ENCODE measurements at regions not wholly inside any gene's neighbourhood (a gene's known extent, or its start where the extent isn't known, plus 50 kb on each side); places are given as distances from the start of the nearest gene placed in this dataset.

DNA sequence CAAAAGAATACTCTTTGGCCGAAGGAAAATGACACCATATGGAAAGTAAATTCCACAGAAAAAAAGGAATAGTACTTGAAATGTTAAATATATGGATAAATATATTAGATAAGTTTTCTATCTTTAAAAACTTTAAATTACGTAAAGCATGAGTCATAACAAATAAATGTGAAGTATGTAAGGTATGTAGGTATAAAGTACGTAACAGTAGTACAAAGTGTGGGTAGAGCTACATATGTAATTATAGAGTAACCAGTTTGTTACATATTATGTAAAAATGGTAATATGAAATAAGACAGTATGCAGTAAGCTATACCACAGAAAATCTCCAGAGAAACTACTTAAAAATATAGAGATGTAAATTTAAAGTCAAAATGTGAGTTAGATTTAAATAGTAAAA, 582.3 kb upstream of the CHORDC1 start:
- H3K79me1 ChIP-seq (ENCODE audit: low read depth in 1 of 2, low read length in 2 of 2) = no peaks in the 10 kb centered on the region
- POLR2A ChIA-PET (ENCODE audit: unreplicated experiment) = no interaction called here

More for the DNA sequence above, 582.3 kb upstream of the CHORDC1 start:
- Histone ChIP-seq H3K9me3 (ENCODE audit: control insufficient read depth, insufficient read depth, low read length) (peaks cover 7% of the 10 kb centered on the region), H2AK9ac (replicated peaks; ENCODE audit: low read depth, low read length, poor library complexity) (no peak overlapping the region), H2BK120ac (ENCODE audit: low read depth, low read length) (no peak overlapping the region), H4K8ac (ENCODE audit: low read depth in 2 of 2, low read length in 2 of 2) (no peak overlapping the region), H2BK15ac (ENCODE audit: low read depth, low read length) (no peak overlapping the region), H3K4ac (ENCODE audit: low read depth, low read length) (no peak overlapping the region), H2AFZ (replicated peaks; ENCODE audit: low read length, poor library complexity) (no peak overlapping the region), H3K4me3 (ENCODE audit: insufficient read depth, low read depth, low read length) (no peak overlapping the region), H4K5ac (ENCODE audit: low read depth, low read length) (no peak overlapping the region), H2AK5ac (ENCODE audit: low read depth, low read length) (no peak overlapping the region), H3K9me1 (ENCODE audit: insufficient read depth, low read length) (no peaks in the 10 kb centered on the region), H2BK20ac (ENCODE audit: low read depth, low read length) (no peak overlapping the region), H3K23ac (ENCODE audit: low read depth, low read length) (no peak overlapping the region), H3K9ac (ENCODE audit: low read depth, low read length) (no peak overlapping the region), H4K91ac (ENCODE audit: insufficient read depth, low read depth, low read length) (no peak overlapping the region), H3K27ac (ENCODE audit: insufficient read depth, low read length) (no peak overlapping the region), H4K20me1 (ENCODE audit: insufficient read depth, low read length) (no peaks in the 10 kb centered on the region), H3K4me1 (ENCODE audit: control insufficient read depth, insufficient read depth, low read length) (no peaks in the 10 kb centered on the region), H3K36me3 (ENCODE audit: control insufficient read depth, insufficient read depth, low read length) (no peaks in the 10 kb centered on the region), H2BK5ac (ENCODE audit: low read depth, low read length, poor library complexity, severe bottlenecking) (no peak overlapping the region), H3K27me3 (ENCODE audit: control insufficient read depth, insufficient read depth, low read length) (no peaks in the 10 kb centered on the region), H3K4me2 (ENCODE audit: low read depth, low read length) (no peak overlapping the region), H3K14ac (replicated peaks; ENCODE audit: low read depth, low read length) (no peak overlapping the region), H3K18ac (ENCODE audit: low read depth, low read length) (no peak overlapping the region), H3K56ac (ENCODE audit: extremely low read depth, insufficient read depth, low read length) (no peak overlapping the region)
- dilution Hi-C loops (cut with HindIII; ENCODE audit: low sequenced_read_pairs, unreplicated experiment) (no loop called here), in situ Hi-C loops (cut with MboI; ENCODE audit: low sequenced_read_pairs) (no loop called here), intact Hi-C loops (cut with micrococcal nuclease) (no loop called here)
- TF ChIP-seq, protein P1, sequence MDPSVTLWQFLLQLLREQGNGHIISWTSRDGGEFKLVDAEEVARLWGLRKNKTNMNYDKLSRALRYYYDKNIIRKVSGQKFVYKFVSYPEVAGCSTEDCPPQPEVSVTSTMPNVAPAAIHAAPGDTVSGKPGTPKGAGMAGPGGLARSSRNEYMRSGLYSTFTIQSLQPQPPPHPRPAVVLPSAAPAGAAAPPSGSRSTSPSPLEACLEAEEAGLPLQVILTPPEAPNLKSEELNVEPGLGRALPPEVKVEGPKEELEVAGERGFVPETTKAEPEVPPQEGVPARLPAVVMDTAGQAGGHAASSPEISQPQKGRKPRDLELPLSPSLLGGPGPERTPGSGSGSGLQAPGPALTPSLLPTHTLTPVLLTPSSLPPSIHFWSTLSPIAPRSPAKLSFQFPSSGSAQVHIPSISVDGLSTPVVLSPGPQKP (IDR thresholded peaks at IDR 0.05; ENCODE audit: borderline replicate concordance, low read depth, low read length) = no peak
- TF ChIP-seq, protein P2, sequence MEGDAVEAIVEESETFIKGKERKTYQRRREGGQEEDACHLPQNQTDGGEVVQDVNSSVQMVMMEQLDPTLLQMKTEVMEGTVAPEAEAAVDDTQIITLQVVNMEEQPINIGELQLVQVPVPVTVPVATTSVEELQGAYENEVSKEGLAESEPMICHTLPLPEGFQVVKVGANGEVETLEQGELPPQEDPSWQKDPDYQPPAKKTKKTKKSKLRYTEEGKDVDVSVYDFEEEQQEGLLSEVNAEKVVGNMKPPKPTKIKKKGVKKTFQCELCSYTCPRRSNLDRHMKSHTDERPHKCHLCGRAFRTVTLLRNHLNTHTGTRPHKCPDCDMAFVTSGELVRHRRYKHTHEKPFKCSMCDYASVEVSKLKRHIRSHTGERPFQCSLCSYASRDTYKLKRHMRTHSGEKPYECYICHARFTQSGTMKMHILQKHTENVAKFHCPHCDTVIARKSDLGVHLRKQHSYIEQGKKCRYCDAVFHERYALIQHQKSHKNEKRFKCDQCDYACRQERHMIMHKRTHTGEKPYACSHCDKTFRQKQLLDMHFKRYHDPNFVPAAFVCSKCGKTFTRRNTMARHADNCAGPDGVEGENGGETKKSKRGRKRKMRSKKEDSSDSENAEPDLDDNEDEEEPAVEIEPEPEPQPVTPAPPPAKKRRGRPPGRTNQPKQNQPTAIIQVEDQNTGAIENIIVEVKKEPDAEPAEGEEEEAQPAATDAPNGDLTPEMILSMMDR (conservative IDR thresholded peaks at IDR 0.05; ENCODE audit: low read depth, low read length) = no peak
- no peak for TF ChIP-seq MAFK (IDR thresholded peaks at IDR 0.05; ENCODE audit: low read depth, low read length)
- no peak for TF ChIP-seq RFX5 (IDR thresholded peaks at IDR 0.05; ENCODE audit: low read depth, low read length)
- TF ChIP-seq NFE2L2 (IDR thresholded peaks at IDR 0.05; ENCODE audit: low read depth, low read length) = no peak
- TF ChIP-seq RAD21 (IDR thresholded peaks at IDR 0.05; ENCODE audit: low read length) = no peak
- 100% methylated on average over 1 of the region's 3 CpGs; no CpG with 5 or more reads in 1 of the 2 experiments for WGBS, 2 experiments (ENCODE audit: extremely low coverage in 2 of 2, insufficient read length in 1 of 2)
- CTCF ChIA-PET = no interaction called here
- DNase-seq (no peak), ATAC-seq (ENCODE audit: low read depth) (no peak)
- no TSS peak for BruUV-seq (replicated peaks)

All from IMR-90 (cell line).